ENCODE measurements at regions not wholly inside any gene's neighbourhood (a gene's known extent, or its start where the extent isn't known, plus 50 kb on each side); places are given as distances from the start of the nearest gene placed in this dataset.

DNA sequence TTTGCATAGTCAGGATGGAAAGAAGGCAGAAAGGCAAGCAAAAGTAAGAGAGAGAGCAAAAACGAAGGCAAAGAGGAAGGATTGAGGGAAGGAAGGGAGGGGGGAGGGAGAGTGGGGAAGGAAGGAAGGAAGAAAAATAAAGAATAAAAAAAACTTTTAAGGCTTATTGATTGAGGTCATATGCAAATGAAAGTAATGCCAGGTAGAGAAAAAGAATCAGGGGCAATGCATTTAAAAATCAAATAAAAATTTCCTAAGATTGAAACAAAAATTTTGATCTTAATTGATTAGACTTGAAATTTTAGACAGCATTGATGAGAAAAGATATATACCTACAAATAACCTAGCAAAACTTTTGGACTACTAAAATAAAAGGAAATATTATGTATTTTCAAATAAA is 153.9 kb upstream of the KIF2B start:
- no peak for FAIRE-seq
- Histone ChIP-seq H3K4me3 (no peak overlapping the region), H3K4me1 (no peaks in the 10 kb centered on the region), H3K27ac (no peak overlapping the region), H3K27me3 (no peaks in the 10 kb centered on the region), H3K36me3 (no peaks in the 10 kb centered on the region), H3K9me3 (no peaks in the 10 kb centered on the region)
- no peak for ATAC-seq
- 26 to 45% methylated on average over 1 of the region's 1 CpG for WGBS, 2 donors
- no peak for DNase-seq
- intact Hi-C loops (cut with DNase I) = no loop called here
- TF ChIP-seq, protein P1, sequence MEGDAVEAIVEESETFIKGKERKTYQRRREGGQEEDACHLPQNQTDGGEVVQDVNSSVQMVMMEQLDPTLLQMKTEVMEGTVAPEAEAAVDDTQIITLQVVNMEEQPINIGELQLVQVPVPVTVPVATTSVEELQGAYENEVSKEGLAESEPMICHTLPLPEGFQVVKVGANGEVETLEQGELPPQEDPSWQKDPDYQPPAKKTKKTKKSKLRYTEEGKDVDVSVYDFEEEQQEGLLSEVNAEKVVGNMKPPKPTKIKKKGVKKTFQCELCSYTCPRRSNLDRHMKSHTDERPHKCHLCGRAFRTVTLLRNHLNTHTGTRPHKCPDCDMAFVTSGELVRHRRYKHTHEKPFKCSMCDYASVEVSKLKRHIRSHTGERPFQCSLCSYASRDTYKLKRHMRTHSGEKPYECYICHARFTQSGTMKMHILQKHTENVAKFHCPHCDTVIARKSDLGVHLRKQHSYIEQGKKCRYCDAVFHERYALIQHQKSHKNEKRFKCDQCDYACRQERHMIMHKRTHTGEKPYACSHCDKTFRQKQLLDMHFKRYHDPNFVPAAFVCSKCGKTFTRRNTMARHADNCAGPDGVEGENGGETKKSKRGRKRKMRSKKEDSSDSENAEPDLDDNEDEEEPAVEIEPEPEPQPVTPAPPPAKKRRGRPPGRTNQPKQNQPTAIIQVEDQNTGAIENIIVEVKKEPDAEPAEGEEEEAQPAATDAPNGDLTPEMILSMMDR (IDR thresholded peaks at IDR 0.05) = no peak

DNA sequence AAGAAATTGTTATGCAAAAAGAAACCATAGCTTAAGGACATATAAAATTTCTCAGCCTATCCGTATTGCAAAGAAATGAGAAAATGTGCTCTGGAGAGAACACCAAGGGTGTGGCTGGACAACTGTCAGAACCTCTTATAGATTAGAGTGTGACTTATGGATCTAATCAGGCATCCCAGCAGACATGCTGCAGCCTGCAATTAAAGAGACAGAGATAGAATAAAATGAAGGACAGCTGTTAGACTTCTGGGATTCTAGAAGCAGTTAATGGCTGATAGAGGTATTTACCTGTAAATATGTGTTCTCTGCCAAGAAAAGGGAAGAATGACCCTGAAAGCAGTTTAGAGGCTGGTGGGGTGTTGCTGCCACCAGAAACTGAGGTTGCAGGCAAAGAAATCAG is 160.1 kb upstream of the KIF2B start:
- no peak for FAIRE-seq
- no peaks in the 10 kb centered on the region for H3K9me3 ChIP-seq
- DNase-seq = no peak
- no peaks in the 10 kb centered on the region for H3K27me3 ChIP-seq
- TF ChIP-seq, protein P1 (IDR thresholded peaks at IDR 0.05) = no peak
- H3K27ac ChIP-seq = no peak overlapping the region
- H3K36me3 ChIP-seq = no peaks in the 10 kb centered on the region
- intact Hi-C loops (cut with DNase I) = no loop called here
- no peak overlapping the region for H3K4me3 ChIP-seq
- ATAC-seq = no peak
- 74 to 78% methylated on average over 1 of the region's 1 CpG for WGBS, 2 donors
- H3K4me1 ChIP-seq = no peaks in the 10 kb centered on the region

GRCh38 chr17:53659181-53659580 is 163.5 kb upstream of the KIF2B start:
- DNase-seq (no peak), ATAC-seq (no peak), FAIRE-seq (no peak)
- no peaks in the 10 kb centered on the region for H3K27me3 ChIP-seq
- H3K4me3 ChIP-seq = no peak overlapping the region
- 46 to 73% methylated on average over 1 of the region's 1 CpG for WGBS, 2 donors
- H3K9me3 ChIP-seq = no peaks in the 10 kb centered on the region
- no peak overlapping the region for H3K27ac ChIP-seq
- H3K4me1 ChIP-seq = no peaks in the 10 kb centered on the region
- TF ChIP-seq, protein P1 (IDR thresholded peaks at IDR 0.05) = no peak
- intact Hi-C loops (cut with DNase I) = no loop called here
- no peaks in the 10 kb centered on the region for H3K36me3 ChIP-seq

DNA sequence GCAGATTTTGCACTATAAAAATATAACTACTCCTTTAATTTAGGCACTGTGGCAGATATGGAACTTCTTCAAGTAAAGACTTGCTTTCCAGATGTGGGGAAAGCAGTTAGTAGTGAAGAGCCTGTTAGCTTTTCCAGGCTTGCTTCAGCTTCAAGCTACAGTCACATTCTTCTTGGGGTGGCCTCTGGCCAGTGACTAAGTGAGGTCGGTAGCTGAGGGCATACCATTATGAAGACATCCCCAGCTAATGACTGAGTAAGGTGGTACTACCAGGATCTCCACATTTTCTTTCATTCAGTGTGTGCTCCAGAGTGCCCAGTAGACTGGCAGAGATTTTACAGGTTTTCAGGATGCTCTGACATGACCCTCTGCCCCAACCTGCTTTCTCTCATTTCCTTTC is 167.1 kb upstream of the KIF2B start:
- DNase-seq (no peak), FAIRE-seq (no peak), ATAC-seq (no peak)
- Histone ChIP-seq H3K4me3 (no peak overlapping the region), H3K36me3 (no peaks in the 10 kb centered on the region), H3K4me1 (no peaks in the 10 kb centered on the region), H3K9me3 (no peaks in the 10 kb centered on the region), H3K27me3 (no peaks in the 10 kb centered on the region), H3K27ac (no peak overlapping the region)
- 52 to 82% methylated on average over 1 of the region's 1 CpG for WGBS, 2 donors
- TF ChIP-seq, protein P1 (IDR thresholded peaks at IDR 0.05) = no peak
- intact Hi-C loops (cut with DNase I) = no loop called here

GRCh38 chr17:53649201-53649600 is 173.5 kb upstream of the KIF2B start:
- no peak for ATAC-seq
- Histone ChIP-seq H3K36me3 (no peaks in the 10 kb centered on the region), H3K27me3 (no peaks in the 10 kb centered on the region), H3K27ac (no peak overlapping the region), H3K9me3 (no peaks in the 10 kb centered on the region), H3K4me3 (no peak overlapping the region), H3K4me1 (no peaks in the 10 kb centered on the region)
- TF ChIP-seq, protein P1 (IDR thresholded peaks at IDR 0.05) = no peak
- no peak for FAIRE-seq
- WGBS, 2 donors = 37 to 39% methylated on average over 1 of the region's 1 CpG
- intact Hi-C loops (cut with DNase I) = no loop called here
- DNase-seq = no peak
